ENCODE measurements at regions not wholly inside any gene's neighbourhood (a gene's known extent, or its start where the extent isn't known, plus 50 kb on each side); places are given as distances from the start of the nearest gene placed in this dataset.

DNA sequence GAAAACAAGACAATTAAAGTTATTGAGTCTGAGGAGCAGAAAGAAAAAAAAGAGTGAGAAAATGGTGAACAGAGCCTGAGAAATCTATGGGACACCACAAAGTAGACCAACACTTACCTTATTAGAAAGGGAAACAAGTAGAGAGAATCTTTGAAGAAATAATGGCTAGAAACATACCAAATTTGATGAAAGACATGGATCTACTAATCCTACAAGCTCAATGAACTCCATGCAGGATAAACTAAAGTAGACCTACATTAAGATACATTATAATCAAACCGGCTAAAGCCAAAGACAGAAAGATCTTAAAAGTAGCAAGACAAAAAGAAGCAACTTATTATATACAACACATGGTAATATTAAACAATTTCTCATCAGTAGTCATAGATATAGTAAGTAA, 782.3 kb upstream of the GHITM start:
- DNase-seq (ENCODE audit: low spot score), result no peak

DNA sequence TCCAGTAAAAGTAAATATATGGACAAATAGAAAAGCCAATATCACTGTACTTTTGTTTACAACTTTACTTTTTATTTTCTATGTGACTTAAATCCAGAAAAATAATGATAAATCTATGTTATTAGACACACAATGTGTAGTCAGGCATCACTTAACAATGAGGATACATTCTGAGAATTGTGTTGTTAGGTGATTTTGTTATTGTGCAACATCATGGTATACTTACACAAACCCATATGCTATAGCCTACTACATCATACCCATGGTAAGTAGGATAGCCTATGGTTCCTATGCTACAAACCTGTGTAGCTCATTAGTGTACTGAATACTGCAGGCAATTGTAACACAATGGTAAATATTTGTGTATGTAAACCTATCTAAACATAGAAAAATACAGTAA, 781.7 kb upstream of the GHITM start:
- DNase-seq (ENCODE audit: low spot score), result no peak

DNA sequence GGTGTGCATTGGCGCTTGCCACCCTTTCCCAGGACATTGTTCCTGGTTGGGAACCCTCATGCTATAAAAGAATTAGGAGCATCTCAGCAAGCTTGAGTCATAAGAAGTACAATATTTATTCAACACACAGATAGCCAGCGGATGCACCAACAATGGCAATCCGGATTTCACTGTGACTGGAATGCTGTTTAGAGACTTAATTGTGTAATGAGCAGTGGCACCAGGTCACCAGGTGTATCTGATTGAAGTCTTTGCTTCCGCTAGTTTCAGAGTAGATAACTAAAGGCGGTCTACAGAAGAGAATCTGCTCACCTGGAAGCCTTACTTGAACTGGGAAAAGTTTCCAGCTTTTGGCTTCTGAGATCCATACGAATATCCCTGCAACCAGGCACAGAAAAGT, 772.3 kb upstream of the GHITM start:
- DNase-seq (ENCODE audit: low spot score), result no peak

DNA sequence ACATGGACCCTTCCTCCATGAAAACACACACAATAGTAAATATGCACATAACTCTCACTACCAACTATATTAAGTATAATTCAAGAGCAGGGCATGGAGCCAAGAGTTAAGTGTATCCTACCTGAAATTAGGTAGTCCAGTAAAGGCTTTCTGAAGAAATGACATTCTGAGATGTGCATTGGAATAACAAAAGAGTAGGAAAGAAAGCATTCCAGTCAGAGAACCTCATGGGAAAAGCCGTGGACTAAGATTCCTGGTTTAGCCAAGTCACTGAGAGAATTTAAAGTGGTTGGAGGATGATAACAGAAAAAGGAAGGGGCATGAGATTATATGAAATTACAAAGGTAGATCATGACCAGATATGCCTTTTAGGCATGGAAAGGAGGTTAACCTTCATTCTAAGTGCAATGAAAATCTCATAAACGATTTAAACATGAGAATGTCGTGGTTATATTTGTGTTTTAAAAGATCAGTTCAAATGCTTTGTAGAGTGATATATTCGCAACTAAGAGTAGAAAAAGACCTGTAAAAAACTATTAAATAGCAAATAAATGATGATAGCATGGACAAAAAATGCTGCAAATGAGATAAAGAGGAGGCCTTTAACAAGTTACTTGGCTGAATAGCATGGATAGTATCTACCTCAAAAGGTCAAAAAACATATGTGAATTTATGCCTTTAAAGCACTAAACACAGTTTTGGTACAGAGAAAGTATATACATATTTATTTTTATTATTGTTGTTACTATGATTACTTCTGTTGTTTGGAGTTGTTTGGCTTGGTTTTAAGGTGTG, 767.4 kb upstream of the GHITM start:
- no peak for DNase-seq (ENCODE audit: low spot score)

DNA sequence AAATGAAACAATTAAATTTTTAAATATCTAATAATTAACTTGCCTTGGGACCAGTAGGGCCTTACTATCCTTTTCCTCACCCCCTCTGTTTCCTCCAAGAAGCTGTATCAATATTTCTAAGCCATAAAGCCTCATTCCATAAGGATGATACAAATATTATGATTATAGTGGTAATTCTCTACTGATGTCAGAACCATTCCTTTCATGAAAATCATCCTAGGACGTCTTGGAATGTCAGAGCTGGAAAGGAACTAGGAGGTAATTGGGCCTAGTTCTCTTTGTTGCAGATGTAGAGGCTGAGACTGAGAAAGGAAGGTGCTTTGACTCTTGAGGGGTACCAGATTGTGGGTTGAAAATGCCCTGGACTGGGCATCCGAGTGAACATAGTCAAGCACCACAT, 766.7 kb upstream of the GHITM start:
- DNase-seq (ENCODE audit: low spot score), result no peak

DNA sequence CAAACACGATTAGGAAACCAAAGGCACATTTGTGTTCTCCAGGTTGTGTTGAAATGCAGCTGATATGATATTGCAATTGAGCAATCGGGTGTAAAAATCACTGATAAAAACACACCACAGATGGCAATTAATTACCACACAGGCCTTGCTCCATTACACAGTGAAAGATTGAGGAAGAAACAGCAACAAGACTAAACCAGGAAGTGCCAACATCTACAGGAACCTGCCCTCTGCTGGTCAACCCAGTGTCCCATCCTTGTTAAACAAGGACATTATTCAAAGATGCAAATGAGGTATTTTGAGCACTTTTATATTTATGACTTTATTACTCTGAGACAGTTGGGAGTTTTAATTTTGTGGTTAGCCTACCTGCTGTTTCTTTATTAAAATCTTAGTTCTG, 765.6 kb upstream of the GHITM start:
- DNase-seq (ENCODE audit: low spot score), result no peak

DNA sequence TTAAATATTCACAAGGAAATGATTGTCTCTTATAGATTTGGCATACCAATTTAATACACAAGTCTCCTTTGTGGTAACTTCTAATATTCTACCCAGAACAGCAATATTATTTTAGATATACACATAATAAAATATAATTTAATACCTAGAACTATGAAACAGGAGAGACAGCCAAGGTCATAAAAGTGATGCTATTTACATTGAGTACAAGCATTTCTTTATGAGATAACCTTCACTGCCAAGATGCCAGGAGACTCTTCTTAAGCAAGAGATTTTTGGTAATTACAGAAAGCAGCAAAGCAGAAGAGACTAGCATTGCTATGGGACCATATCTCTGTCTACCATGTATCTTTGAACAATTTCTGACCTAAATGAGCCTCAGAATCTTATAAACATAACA, 764.6 kb upstream of the GHITM start:
- DNase-seq (ENCODE audit: low spot score), result no peak

DNA sequence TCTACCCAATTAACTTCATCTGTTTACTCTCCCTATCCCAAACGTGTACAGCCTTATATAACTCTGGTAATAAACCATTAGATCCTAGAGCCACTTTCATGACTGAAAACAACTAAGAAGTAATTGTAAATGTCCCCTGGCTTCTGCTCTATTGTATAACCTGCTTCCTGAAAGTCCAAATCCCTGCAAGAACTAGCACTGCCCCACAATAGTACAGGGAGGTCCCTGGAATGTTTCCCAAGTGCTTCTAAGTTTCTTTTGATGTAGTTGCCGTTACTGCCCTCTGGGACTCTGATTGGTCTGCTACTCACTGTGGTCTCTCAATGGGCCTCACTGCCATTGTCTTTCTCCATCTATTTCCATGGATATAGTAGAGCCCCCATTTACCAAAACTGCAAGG, 764.0 kb upstream of the GHITM start:
- no peak for DNase-seq (ENCODE audit: low spot score)

DNA sequence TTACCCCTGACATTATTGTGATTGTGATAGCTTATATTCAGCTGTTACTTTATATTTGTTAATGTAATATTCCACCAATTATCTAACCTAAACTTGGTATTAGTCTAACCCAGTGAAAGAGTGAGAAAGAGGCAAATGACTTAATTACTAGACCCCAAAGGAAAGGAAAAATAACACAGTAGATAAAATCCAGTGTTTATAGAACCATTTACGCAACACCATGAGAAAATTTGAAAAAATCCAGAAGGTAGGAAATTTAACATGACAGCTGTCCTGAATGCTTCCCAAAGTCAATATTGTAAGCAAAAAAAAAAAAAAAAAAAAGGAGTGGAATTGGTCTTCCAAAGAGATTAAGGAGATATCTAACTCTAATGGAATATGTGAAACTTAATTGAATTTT, 741.5 kb upstream of the GHITM start:
- DNase-seq (ENCODE audit: low spot score), result no peak

DNA sequence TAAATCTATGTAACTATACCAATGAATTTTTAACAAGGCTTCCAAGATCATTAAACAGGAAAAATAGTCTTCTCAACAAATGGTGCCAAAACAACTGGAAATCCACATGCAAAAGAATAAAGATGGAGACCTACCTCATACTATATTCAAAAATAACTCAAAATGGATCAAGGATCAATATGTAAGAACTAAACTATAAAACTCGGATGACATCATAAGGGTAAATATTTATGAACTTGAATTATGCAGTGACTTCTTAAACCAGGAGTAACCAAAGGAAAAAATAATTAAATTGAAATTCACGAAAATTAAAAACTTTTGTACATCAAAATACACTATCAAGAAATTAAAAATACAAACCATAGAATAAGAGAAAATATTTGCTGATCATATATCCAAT, 728.7 kb upstream of the GHITM start:
- no peak for DNase-seq (ENCODE audit: low spot score)

DNA sequence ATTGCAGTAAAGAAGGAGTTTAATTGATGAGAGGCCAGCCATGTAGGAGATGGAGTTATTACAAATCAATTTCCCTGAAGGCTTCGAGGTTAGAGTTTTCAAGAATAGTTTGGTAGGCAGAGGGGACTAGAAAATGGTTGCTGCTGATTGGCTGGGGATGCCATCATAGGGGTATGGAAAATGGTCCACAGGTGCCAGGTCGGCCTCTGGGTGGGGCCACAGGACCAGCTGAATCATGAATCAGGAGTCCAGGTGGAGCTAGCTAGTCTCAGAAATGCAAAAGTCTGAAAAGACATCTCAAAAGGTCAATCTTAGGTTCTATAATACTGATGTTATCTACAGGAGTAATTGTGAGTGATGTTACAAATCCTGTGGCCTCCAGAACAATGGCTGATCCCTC, 714.0 kb upstream of the GHITM start:
- DNase-seq (ENCODE audit: low spot score), result no peak

DNA sequence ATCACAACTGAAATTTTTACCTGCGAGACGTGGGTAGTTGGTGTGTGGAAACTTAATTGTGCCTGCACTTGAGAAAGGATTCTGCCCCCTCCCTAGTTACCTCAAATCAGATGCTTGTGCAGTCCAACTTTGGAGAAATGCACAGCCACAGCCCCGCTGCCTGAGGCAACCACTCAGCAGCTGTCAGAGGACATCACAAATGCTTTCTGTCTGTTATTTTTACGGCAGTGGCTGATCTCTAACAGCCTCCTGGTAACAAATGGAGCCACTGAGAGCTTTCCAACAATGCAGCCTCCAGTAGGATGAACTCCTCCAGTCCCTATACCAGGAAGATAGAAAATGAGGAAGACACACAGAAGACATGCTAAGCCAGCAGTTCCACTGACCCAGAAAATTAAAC, 712.2 kb upstream of the GHITM start:
- no peak for DNase-seq (ENCODE audit: low spot score)

DNA sequence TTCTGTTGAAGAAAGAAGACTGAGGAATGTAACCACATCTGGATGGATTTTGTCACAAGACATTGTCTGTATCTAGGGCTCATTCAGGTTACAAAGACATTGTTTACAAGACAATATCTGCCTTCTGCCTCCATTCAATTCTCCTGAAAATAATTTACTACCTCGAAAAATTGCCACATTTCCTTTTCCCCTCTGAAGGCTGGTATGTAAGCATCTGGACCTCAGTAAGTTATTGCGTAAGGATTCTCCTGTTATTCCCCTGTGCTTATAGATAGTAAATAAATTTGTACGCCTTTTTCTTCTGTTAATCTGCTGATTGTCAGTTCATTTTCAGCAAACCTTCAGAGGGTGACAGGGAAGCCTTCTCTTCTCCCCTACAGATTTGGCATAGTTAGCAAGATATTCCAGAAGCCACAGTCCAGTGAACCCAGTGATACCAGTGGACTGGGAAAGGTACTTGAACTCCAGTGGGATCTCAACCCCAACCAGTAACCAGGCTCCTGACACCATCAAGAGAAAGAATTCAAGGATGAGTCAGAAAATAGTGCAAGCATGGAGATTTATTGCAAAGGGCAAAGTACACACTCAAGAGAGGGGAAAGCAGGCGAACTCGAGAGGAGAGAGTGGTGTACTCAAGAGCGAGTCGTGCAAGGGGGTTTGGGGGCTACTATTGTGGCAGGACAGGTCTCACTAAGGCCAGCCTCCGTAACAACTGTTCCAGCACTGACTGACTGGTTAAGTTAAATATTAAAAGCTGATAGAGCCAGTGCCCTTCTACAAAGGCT, 706.9 kb upstream of the GHITM start:
- DNase-seq (ENCODE audit: low spot score), result no peak

DNA sequence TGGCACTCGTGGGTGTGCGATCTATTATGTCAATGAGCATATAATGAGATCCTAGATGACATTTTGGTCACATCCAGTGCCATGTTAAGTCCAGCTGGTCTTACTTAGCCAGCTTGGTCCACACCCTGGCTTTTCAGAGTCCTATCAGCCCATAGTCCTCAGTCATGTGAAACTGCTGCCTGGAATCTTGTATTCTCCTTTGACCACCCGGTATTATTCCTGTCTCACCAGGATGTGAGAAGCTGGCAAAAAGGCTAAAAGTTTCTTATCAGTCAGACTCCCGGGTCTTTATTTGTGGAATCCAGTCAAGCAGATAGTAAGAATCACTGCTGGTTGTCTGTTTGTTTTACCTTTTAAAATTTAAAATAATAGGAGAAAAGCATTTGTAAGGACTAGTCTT, 705.6 kb upstream of the GHITM start:
- DNase-seq (ENCODE audit: low spot score), result no peak

DNA sequence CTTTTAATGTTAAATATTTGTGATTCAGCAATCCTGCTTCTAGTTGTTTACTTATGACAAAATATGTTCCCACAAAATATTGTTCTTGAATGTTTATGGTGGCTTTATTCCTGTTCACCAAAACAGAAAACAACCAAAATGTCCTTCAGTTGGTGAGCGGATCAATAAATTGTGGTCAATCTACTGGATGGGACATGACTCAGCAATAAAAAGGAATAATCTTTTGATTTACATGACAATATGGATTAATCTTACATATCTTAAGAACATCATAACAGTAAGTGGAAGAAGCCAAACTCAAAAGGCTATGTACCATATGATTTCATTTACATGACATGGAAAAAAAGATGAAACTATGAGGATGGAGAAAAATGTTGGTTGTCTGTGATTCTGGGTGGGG, 691.3 kb upstream of the GHITM start:
- no peak for DNase-seq (ENCODE audit: low spot score)

DNA sequence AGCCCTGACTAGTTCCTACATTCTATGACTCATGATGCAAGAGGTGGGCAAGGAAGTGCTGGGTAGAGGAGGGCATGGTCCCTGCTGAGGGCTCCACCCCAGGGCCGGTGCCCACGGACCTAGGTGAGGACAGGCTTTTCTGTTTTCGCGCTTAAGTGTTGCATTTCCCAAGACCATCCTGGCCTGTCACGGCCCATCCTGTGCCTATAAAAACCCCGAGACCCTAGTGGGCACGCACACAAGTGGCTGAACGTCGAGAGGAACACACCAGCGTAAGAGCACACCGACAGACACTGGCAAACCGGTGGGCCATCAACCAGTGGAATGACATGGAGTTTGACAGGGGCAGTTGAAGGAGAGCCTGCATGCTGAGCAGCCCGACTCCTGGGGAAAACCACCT, 680.7 kb upstream of the GHITM start:
- no peak for DNase-seq (ENCODE audit: low spot score)

DNA sequence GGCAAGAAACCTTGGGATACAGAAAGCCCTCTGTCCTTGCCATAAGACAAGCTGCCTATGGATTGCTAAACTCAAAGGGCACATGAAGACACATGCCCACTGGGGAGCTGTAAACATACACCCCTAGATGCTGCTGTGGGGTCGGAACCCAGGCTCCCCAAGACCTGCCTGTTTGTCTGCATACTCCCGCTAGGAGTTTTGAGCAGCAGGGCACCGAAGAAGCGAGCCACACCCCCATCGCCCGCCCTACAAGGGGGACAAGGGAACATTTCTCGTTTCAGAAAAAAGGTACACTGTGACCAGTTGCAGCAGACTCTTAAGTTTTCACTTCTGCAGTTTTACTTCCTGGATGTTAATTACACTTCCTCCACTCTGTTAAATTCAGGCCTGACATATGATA, 680.2 kb upstream of the GHITM start:
- DNase-seq (ENCODE audit: low spot score), result no peak

DNA sequence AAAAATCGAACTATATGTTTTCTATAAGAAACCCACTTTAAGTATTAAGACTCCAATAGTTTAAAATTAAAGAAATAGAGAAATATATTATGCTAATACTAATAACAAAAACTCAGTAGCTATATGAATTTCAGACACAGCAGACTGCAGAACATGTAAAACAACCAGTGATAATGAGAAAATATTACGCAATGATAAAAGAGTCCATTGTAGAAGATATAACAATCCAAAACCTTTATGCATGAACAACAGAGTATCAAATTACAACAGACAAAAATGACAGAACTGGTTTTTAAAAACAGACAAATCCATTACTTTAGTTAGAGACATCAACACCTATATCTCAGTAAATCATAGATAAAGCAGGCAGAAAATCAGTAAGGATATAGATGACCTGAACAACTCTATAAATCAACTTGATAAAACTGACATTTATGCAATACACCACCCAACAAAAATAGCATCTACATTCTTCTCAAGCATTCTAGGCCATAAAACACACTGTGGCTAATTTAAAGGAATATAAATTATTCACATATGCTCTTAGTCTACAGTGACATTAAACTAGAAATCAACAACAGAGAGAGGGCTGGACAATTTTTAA, 669.5 kb upstream of the GHITM start:
- DNase-seq (ENCODE audit: low spot score), result no peak

DNA sequence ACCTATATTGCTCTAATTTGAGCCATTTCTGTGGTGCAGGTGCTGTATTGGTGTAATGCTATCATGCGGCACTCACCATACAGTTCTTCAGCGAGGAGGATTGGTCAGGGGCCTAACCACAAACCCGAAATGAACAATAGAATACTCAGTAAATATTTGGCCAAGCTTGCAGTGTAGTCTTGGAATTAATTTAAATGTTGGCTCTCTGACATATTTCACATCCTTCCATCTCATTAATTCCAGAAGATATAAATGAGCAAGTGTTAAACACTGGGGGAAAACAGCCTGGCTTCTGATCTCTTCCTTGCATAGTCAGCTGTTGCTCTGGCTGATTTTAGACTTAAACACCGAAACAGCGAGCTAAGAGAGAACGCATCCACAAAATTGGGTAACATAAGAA, 663.1 kb upstream of the GHITM start:
- DNase-seq (ENCODE audit: low spot score), result no peak

DNA sequence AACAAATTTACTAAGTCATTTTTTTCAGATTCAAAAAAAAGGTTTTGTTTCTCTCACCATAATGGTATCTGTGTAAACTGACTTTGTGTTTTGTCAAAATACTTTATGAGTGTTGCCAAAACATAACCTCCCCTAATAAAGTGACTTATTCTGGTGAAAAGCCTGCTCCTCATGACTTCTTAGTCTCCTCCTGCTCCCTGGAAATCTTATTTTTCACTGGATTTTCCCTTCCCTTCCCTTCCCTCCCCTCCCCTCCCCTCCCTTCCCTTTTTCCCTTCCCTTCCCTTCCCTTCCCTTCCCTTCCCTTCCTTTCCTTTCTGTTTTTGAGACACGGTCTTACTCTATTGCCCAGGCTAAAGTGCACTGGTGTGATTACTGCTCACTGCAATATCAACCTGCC, 650.1 kb upstream of the GHITM start:
- no peak for DNase-seq (ENCODE audit: low spot score)

DNA sequence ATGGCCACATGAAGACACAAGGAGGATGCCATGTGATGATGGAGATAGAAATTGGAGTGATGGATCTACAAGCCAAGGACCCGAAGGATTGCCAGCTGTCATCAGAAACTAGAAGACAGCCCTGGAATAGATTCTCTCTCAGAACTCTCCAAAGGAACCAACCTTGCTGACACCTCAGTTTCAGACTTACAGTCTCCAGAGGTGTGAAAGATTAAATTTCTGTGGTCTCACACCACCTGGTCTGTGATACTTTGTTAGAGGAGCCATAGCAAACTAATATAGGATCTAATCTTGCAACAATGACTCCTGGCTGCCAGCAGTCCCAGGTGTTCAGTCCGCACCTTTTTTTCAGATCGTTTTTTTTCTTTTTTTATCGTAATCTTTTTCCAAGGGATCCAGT, 647.3 kb upstream of the GHITM start:
- DNase-seq (ENCODE audit: low spot score), result no peak

DNA sequence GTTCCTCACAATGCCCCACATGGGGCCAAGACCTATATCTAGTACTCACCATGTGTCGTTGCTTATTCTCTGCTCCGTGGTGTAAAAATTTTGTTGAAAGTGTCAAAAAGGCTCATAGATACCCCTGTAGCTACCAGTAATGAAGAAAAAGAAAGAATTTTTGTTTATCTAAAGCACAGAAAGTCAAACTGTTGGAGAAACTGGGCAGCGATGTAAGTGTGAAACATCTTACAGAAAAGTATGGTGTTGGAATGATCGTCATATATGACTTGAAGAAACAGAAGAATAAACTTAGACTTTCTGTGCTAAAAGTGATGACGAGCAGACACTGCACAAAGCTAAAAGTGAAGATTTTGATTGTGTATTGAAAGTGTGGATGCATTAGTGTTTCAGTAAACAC, 626.6 kb upstream of the GHITM start:
- no peak for DNase-seq (ENCODE audit: low spot score)

DNA sequence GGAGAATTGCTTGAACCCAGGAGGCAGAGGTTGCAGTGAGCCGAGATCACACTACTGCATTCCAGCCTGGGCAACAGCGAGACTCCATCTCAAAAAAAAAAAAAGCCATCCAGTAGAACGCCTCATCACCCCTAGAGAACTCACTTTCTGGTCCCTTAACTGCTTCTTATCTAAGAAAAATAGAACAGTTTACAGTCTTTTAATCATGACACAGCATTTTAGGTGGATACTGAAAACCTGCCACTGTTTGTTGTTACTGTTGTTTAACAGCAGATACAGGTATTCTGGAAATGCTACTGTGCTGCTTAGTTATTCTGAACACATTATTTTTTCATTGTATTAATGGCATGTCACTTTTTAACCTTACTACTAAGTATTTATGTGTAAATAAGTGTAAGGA, 624.3 kb upstream of the GHITM start:
- DNase-seq (ENCODE audit: low spot score), result no peak
